K562 (cell line): ENCODE measurements at regions not wholly inside any gene's neighbourhood (a gene's known extent, or its start where the extent isn't known, plus 50 kb on each side); places are given as distances from the start of the nearest gene placed in this dataset.

Source experiments
- ATAC-seq: fragments of 200-7000 bp; cut with Tn5 transposase; 3 replicates; pipeline ENCODE4 v1.9.1; 2020; ENCODE audit warnings: moderate library complexity
- BruUV-seq: library from RNA; stranded (reverse); fragments of 400-500 nt; replicated peaks from 2 replicates; lab custom pipeline; 2021; lab: Mats Ljungman, UMichigan
- CTCF ChIA-PET: fragments of 300-600 bp; formaldehyde crosslinking; extraction: SDS; loops from one replicate; lab custom pipeline; 2021; ENCODE audit warnings: low intra/inter-chr PET ratio; lab: Yijun Ruan, JAX
- POLR2A ChIA-PET: fragments of 300-600, 350-650 bp; sonication (Branson Sonifier 250); formaldehyde crosslinking; extraction: SDS; loops from one replicate; lab custom pipeline; 2021; ENCODE audit warnings: antibody characterized with exemption, inconsistent platforms; lab: Yijun Ruan, JAX
- DNase-seq, 4 experiments: peaks; one replicate each; pipeline versions ENCODE4 v3.0.0 to v3.0.0-alpha.2; 2011 to 2018; ENCODE audit warnings: low spot score in 3 of 4, mixed read lengths in 3 of 4; ENCODE audit errors: extremely low read depth in 1 of 4
- FAIRE-seq: peaks from 2 replicates; lab custom pipeline; 2011; peaks lifted over from hg19 to GRCh38; lab: Jason Lieb, UNC
- H2AFZ ChIP-seq: 2 replicates; pipeline ENCODE4 v1.6.0; 2011; ENCODE audit warnings: low read depth, low read length, control low read depth, inconsistent platforms
- H3K27ac ChIP-seq: fragments of 200-600 bp; 3 replicates; pipeline ENCODE4 v1.8.0; 2011; ENCODE audit warnings: low read depth, mild to moderate bottlenecking, control low read depth, inconsistent platforms, low read length, moderate library complexity, mixed read lengths; ENCODE audit errors: extremely low read depth
- H3K27me3 ChIP-seq, 2 experiments: fragments of 300-600 bp in 1 of 2; 2 replicates in 1 of 2; 3 replicates in 1 of 2; pipeline versions ENCODE4 v1.6.0 to v1.8.0; 2011; ENCODE audit warnings: inconsistent platforms in 2 of 2, low read length in 2 of 2, mild to moderate bottlenecking in 1 of 2, mixed read lengths in 1 of 2, moderate library complexity in 1 of 2; ENCODE audit not compliant: control insufficient read depth in 2 of 2, insufficient read depth in 2 of 2
- H3K36me3 ChIP-seq: fragments of 300-600 bp; 3 replicates; pipeline ENCODE4 v1.8.0; 2011; ENCODE audit warnings: mild to moderate bottlenecking, low read length, inconsistent platforms; ENCODE audit not compliant: control insufficient read depth, insufficient read depth
- H3K4me1 ChIP-seq, 2 experiments: fragments of 200-600 bp in 1 of 2; replicated peaks in 1 of 2; 2 replicates in 1 of 2; 3 replicates in 1 of 2; pipeline versions ENCODE4 v1.5.1 to v1.8.0; 2011; ENCODE audit warnings: inconsistent platforms in 2 of 2, low read length in 2 of 2, mild to moderate bottlenecking in 1 of 2, mixed read lengths in 1 of 2, moderate library complexity in 1 of 2; ENCODE audit not compliant: control insufficient read depth in 2 of 2, insufficient read depth in 2 of 2
- H3K4me2 ChIP-seq: 2 replicates; pipeline ENCODE4 v1.6.1; 2011; ENCODE audit warnings: low read length, control low read depth, inconsistent platforms, mixed read lengths; ENCODE audit not compliant: insufficient read depth
- H3K4me3 ChIP-seq: fragments of 200-600 bp; sonication (generic), shearing (Covaris generic); 2 replicates; pipeline ENCODE4 v1.5.1; 2016; ENCODE audit warnings: control low read depth, inconsistent platforms
- H3K79me2 ChIP-seq: fragments of 200-600 bp; 3 replicates; pipeline ENCODE4 v1.8.0; 2011; ENCODE audit warnings: low read length, inconsistent platforms; ENCODE audit not compliant: control insufficient read depth, insufficient read depth
- H3K9ac ChIP-seq, 2 experiments: 2 replicates each; pipeline versions ENCODE4 v1.6.0 to v1.6.1; 2011; ENCODE audit warnings: low read depth in 2 of 2, low read length in 2 of 2, control low read depth in 1 of 2, inconsistent platforms in 1 of 2, mild to moderate bottlenecking in 1 of 2, mixed read lengths in 1 of 2; ENCODE audit not compliant: insufficient read depth in 1 of 2
- H3K9me1 ChIP-seq: one replicate; pipeline ENCODE4 v1.6.0; 2011; ENCODE audit warnings: inconsistent platforms, mild to moderate bottlenecking, low read length, moderate library complexity; ENCODE audit not compliant: control insufficient read depth, insufficient read depth
- H3K9me3 ChIP-seq: replicated peaks from 2 replicates; pipeline ENCODE4 v1.5.1; 2011; ENCODE audit warnings: low read depth, low read length, inconsistent platforms; ENCODE audit not compliant: control insufficient read depth, insufficient read depth
- H4K20me1 ChIP-seq: replicated peaks from 2 replicates; pipeline ENCODE4 v1.6.1; 2011; ENCODE audit warnings: low read length, inconsistent platforms, mixed read lengths; ENCODE audit not compliant: control insufficient read depth, insufficient read depth
- ATF1 ChIP-seq, 2 experiments: fragments of 450-650 bp in 1 of 2; IDR thresholded peaks; 2 replicates each; pipeline ENCODE4 v1.6.1; 2016; ENCODE audit warnings: missing compliant biosample characterization in 1 of 2, missing genetic modification characterization in 1 of 2
- E2F5 ChIP-seq: sonication (generic); formaldehyde crosslinking; IDR thresholded peaks from 2 replicates; pipeline ENCODE4 v1.8.0; 2022; ENCODE audit warnings: mild to moderate bottlenecking, missing genetic modification reagents
- POLR3G ChIP-seq: IDR thresholded peaks from 2 replicates; pipeline ENCODE4 v1.6.1; 2011; ENCODE audit not compliant: insufficient read length, insufficient replicate concordance; ENCODE audit errors: extremely low read depth
- PREB ChIP-seq: sonication (generic); formaldehyde crosslinking; IDR thresholded peaks from 2 replicates; pipeline ENCODE4 v1.8.1; 2023; ENCODE audit warnings: mild to moderate bottlenecking, missing genetic modification reagents
- RBM15 ChIP-seq: fragments of 200-400 bp; formaldehyde crosslinking; IDR thresholded peaks from 2 replicates; pipeline ENCODE4 v1.6.1; 2018; ENCODE audit warnings: mild to moderate bottlenecking, low read length, moderate library complexity; ENCODE audit not compliant: insufficient read depth
- RFX1 ChIP-seq: fragments of 450-650 bp; IDR thresholded peaks from 2 replicates; pipeline ENCODE4 v1.6.1; 2016; ENCODE audit warnings: mild to moderate bottlenecking, moderate library complexity
- RFX7 ChIP-seq: fragments of 250-450 bp; sonication (Bioruptor Pico); IDR thresholded peaks from 2 replicates; pipeline ENCODE4 v1.5.1; 2021; ENCODE audit warnings: mild to moderate bottlenecking
- SAP30 ChIP-seq: fragments of 200-600 bp; sonication (generic); IDR thresholded peaks from 2 replicates; pipeline ENCODE4 v1.6.1; 2012; ENCODE audit warnings: borderline replicate concordance, low read depth, mild to moderate bottlenecking, moderate library complexity, low read length, control low read depth, inconsistent platforms; ENCODE audit not compliant: insufficient read depth, poor library complexity, severe bottlenecking
- SLC30A9 ChIP-seq: fragments of 250-450 bp; sonication (Bioruptor Pico); IDR thresholded peaks from 2 replicates; pipeline ENCODE4 v1.8.0; 2022; ENCODE audit warnings: mild to moderate bottlenecking, moderate library complexity
- TEAD2 ChIP-seq: fragments of 450-650 bp; IDR thresholded peaks from 2 replicates; pipeline ENCODE4 v1.6.1; 2016; ENCODE audit warnings: missing genetic modification characterization, control low read depth, missing compliant biosample characterization
- TSC22D4 ChIP-seq: fragments of 450-650 bp; IDR thresholded peaks from 2 replicates; pipeline ENCODE4 v1.6.1; 2016; ENCODE audit warnings: missing genetic modification characterization, missing biosample characterization, control low read depth
- WHSC1 ChIP-seq: IDR thresholded peaks from one replicate; pipeline ENCODE4 v1.6.1; 2012; ENCODE audit warnings: low read length, control low read depth, inconsistent platforms
- ZNF133 ChIP-seq: fragments of 250-450 bp; sonication (Bioruptor Pico); IDR thresholded peaks from 2 replicates; pipeline ENCODE4 v1.4.0; 2020; ENCODE audit warnings: mild to moderate bottlenecking
- ZNF143 ChIP-seq: sonication (generic); formaldehyde crosslinking; IDR thresholded peaks from 2 replicates; pipeline ENCODE4 v1.9.0; 2022; ENCODE audit warnings: mild to moderate bottlenecking, missing genetic modification reagents
- WGBS: fragments of 100-300 bp; shearing (Covaris generic); methylation state at CpG from one replicate; pipeline ENCODE4 v1.1.6; 2016; ENCODE audit warnings: low coverage, mixed read lengths; ENCODE audit not compliant: insufficient coverage; ENCODE audit errors: missing lambda C conversion rate; 5-methylcytosine and 5-hydroxymethylcytosine counted together
- in situ Hi-C: fragments of 300-500 bp; cut with MboI; formaldehyde crosslinking; loops from 4 replicates; pipeline ENCODE4 v1.15.0; 2018; ENCODE audit warnings: inconsistent platforms, mixed read lengths
- intact Hi-C: fragments of 100-400 bp; cut with micrococcal nuclease; formaldehyde crosslinking; loops from 2 replicates; pipeline ENCODE4 v1.14.2; 2022
- TF ChIP-seq, protein P1 (sequence below): sonication (generic); formaldehyde crosslinking; IDR thresholded peaks from 2 replicates; pipeline ENCODE4 v1.8.1; 2022; ENCODE audit warnings: missing genetic modification reagents

GRCh38 chr6:132215805-132216204 is 185.5 kb downstream of the MOXD1 start:
- BruUV-seq, result no TSS peak
- DNase-seq (no peak), ATAC-seq (no peak), FAIRE-seq (no peak)
- Histone ChIP-seq H3K9me3 (0 out of 2 replicates have a peak, but pooled peaks cover 2% of the 10 kb centered on the region), H3K9me1 (no peaks in the 10 kb centered on the region), H3K4me3 (no peak overlapping the region), H3K79me2 (no peaks in the 10 kb centered on the region), H3K4me1 (no peaks in the 10 kb centered on the region), H3K9ac (no peak overlapping the region), H2AFZ (no peak overlapping the region), H3K27ac (no peak overlapping the region), H3K36me3 (no peaks in the 10 kb centered on the region), H4K20me1 (no peaks in the 10 kb centered on the region), H3K4me2 (no peak overlapping the region), H3K27me3 (no peaks in the 10 kb centered on the region)
- in situ Hi-C loops (no loop called here), intact Hi-C loops (no loop called here)
- ChIA-PET POLR2A (no interaction called here), CTCF (no interaction called here)
- 4% methylated on average over 2 of the region's 2 CpGs for WGBS
- TF ChIP-seq TSC22D4 (tag) (no peak), SLC30A9 (CRISPR knock-in tag) (no peak)

DNA sequence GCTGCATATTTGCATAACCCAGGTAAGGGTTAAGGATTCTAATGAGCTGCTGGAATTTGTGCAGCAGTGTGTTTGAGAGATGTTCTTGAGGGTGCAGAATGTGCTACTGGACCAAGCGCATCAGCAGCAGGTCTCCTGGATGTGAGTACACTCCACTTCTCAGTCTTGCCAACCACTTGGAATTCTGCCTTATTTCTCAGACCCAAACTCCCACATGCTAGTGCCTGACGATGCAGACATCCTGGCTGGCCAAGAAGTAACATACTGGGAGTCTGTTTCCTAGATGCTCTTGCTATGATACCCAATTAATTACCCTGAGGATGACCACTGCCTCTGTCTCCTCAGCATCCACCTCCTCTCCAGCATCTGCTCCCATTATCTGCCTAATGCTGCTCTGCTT is 186.6 kb downstream of the MOXD1 start:
- no peak for ATAC-seq
- no peak for FAIRE-seq
- H3K36me3 ChIP-seq, result no peaks in the 10 kb centered on the region
- no TSS peak for BruUV-seq
- no peak for DNase-seq
- ChIA-PET POLR2A (no interaction called here), CTCF (no interaction called here)
- H3K9me1 ChIP-seq, result no peaks in the 10 kb centered on the region
- intact Hi-C loops (no loop called here), in situ Hi-C loops (no loop called here)
- H3K9ac ChIP-seq, result no peak overlapping the region
- H3K79me2 ChIP-seq, result no peaks in the 10 kb centered on the region
- no peaks in the 10 kb centered on the region for H3K4me1 ChIP-seq
- no peak overlapping the region for H3K4me3 ChIP-seq
- no peaks in the 10 kb centered on the region for H3K27me3 ChIP-seq
- no peak overlapping the region for H3K27ac ChIP-seq
- H3K4me2 ChIP-seq, result no peak overlapping the region
- no peaks in the 10 kb centered on the region for H4K20me1 ChIP-seq
- WGBS, result 0% methylated on average over 2 of the region's 2 CpGs
- 0 out of 2 replicates have a peak, but pooled peaks cover 2% of the 10 kb centered on the region for H3K9me3 ChIP-seq
- H2AFZ ChIP-seq, result no peak overlapping the region
- TF ChIP-seq POLR3G (no peak), ZNF143 (CRISPR knock-in tag) (no peak), RFX7 (CRISPR knock-in tag) (no peak), TEAD2 (tag) (no peak), ZNF133 (CRISPR knock-in tag) (no peak), PREB (CRISPR knock-in tag) (no peak), RBM15 (no peak), SAP30 (no peak), E2F5 (no peak), ATF1 (CRISPR knock-in tag; IDR thresholded peaks at IDR 0.05) (no peak), ATF1 (tag; IDR thresholded peaks at IDR 0.05) (no peak), WHSC1 (no peak), RFX1 (no peak)
- TF ChIP-seq, protein P1, sequence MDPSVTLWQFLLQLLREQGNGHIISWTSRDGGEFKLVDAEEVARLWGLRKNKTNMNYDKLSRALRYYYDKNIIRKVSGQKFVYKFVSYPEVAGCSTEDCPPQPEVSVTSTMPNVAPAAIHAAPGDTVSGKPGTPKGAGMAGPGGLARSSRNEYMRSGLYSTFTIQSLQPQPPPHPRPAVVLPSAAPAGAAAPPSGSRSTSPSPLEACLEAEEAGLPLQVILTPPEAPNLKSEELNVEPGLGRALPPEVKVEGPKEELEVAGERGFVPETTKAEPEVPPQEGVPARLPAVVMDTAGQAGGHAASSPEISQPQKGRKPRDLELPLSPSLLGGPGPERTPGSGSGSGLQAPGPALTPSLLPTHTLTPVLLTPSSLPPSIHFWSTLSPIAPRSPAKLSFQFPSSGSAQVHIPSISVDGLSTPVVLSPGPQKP (CRISPR knock-in tag), result no peak
